ENCODE measurements at regions not wholly inside any gene's neighbourhood (a gene's known extent, or its start where the extent isn't known, plus 50 kb on each side); places are given as distances from the start of the nearest gene placed in this dataset.

GRCh38 chr14:85402569-85403162, 127.3 kb upstream of the FLRT2 start:
- no peaks in the 10 kb centered on the region for H3K9me3 ChIP-seq (ENCODE audit: low read length)

DNA sequence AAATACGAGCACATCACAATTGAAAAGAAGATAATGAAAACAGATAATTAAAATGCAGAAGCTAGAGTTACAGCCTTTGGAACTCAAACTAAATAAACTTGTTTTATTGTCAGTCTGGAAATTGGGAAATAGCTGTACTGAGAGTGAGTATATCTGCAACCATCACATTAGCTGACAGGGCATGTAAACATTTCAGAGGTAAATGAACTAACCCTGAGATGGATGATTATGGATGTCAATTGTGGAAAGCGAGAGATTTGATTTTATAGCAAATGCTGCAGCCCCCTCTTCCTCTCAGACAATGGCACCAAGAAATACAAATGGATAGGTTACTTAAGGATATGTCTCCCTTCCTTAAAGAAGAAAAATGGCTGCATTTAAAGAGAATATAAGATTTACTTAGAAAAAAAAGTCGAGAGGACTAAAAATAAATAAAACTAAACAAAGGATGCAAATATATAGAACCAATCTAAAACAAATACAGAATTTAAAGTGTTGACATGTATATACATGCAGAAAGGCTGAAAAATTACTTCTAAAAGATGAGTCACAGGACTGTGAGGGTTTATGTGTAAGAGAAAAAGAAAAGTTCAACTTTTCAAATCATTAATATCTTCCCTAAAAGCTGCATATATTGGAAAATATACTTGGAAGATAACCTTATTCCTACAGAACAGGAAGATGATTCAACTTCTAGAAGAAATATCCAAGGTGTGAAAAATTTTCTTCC, 120.3 kb upstream of the FLRT2 start:
- TF ChIP-seq EZH2 (IDR thresholded peaks at IDR 0.05; ENCODE audit: borderline replicate concordance, low read length): no peak
- TF ChIP-seq, protein P1, sequence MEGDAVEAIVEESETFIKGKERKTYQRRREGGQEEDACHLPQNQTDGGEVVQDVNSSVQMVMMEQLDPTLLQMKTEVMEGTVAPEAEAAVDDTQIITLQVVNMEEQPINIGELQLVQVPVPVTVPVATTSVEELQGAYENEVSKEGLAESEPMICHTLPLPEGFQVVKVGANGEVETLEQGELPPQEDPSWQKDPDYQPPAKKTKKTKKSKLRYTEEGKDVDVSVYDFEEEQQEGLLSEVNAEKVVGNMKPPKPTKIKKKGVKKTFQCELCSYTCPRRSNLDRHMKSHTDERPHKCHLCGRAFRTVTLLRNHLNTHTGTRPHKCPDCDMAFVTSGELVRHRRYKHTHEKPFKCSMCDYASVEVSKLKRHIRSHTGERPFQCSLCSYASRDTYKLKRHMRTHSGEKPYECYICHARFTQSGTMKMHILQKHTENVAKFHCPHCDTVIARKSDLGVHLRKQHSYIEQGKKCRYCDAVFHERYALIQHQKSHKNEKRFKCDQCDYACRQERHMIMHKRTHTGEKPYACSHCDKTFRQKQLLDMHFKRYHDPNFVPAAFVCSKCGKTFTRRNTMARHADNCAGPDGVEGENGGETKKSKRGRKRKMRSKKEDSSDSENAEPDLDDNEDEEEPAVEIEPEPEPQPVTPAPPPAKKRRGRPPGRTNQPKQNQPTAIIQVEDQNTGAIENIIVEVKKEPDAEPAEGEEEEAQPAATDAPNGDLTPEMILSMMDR (IDR thresholded peaks at IDR 0.05; ENCODE audit: low read length): no peak
- Histone ChIP-seq H3K36me3 (ENCODE audit: insufficient read depth, low read length) (no peaks in the 10 kb centered on the region), H2AFZ (ENCODE audit: low read length) (no peak overlapping the region), H3K9me2 (ENCODE audit: low read depth, low read length) (no peaks in the 10 kb centered on the region), H3K9ac (ENCODE audit: low read length) (no peak overlapping the region), H3K4me2 (ENCODE audit: low read length) (no peak overlapping the region), H4K20me1 (ENCODE audit: insufficient read depth, low read length) (no peaks in the 10 kb centered on the region), H3K4me3 (ENCODE audit: low read depth, low read length, poor library complexity, severe bottlenecking) (no peak overlapping the region), H3K9me3 (ENCODE audit: low read length) (no peaks in the 10 kb centered on the region), H3F3A (ENCODE audit: insufficient read depth, low read length) (no peaks in the 10 kb centered on the region), H3K27me3 (ENCODE audit: insufficient read depth, low read length) (no peaks in the 10 kb centered on the region), H3K27ac (ENCODE audit: low read depth, low read length, poor library complexity, severe bottlenecking) (no peak overlapping the region), H3K79me2 (ENCODE audit: insufficient read depth, low read length) (no peaks in the 10 kb centered on the region), H3K4me1 (ENCODE audit: insufficient read depth, low read length, severe bottlenecking) (no peaks in the 10 kb centered on the region)

More at GRCh38 chr14:85402569-85403162, 127.3 kb upstream of the FLRT2 start:
- Histone ChIP-seq H3K9ac (ENCODE audit: low read length) (no peak overlapping the region), H3K27me3 (ENCODE audit: insufficient read depth, low read length) (no peaks in the 10 kb centered on the region), H2AFZ (ENCODE audit: low read length) (no peak overlapping the region), H3K9me2 (ENCODE audit: low read depth, low read length) (no peaks in the 10 kb centered on the region), H3F3A (ENCODE audit: insufficient read depth, low read length) (no peaks in the 10 kb centered on the region), H3K4me3 (ENCODE audit: low read depth, low read length, poor library complexity, severe bottlenecking) (no peak overlapping the region), H3K36me3 (ENCODE audit: insufficient read depth, low read length) (no peaks in the 10 kb centered on the region), H3K27ac (ENCODE audit: low read depth, low read length, poor library complexity, severe bottlenecking) (no peak overlapping the region), H3K4me2 (ENCODE audit: low read length) (no peak overlapping the region), H3K4me1 (ENCODE audit: insufficient read depth, low read length, severe bottlenecking) (no peaks in the 10 kb centered on the region), H3K79me2 (ENCODE audit: insufficient read depth, low read length) (no peaks in the 10 kb centered on the region), H4K20me1 (ENCODE audit: insufficient read depth, low read length) (no peaks in the 10 kb centered on the region)
- TF ChIP-seq EZH2 (IDR thresholded peaks at IDR 0.05; ENCODE audit: borderline replicate concordance, low read length): no peak

DNA sequence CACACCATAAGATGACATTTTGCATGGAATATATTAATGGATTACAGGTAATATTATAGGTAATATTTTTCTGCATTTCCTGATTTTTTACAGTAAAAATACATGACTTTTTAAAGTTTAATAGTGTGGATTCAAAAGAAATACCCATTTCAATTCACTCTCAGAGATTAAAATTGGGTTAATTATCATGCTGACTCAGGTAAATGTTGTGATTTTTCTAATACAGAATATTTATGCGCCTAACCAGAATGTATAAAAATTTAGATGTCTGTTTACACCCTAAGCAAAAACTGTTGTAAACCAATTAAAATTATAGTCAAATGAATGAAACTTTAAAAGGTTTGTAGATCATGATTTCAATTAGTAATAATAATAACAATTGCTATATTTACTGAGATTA, 117.2 kb upstream of the FLRT2 start:
- Histone ChIP-seq H3K9ac (ENCODE audit: low read length) (no peak overlapping the region), H3K9me2 (ENCODE audit: low read depth, low read length) (no peaks in the 10 kb centered on the region), H3K27me3 (ENCODE audit: insufficient read depth, low read length) (no peaks in the 10 kb centered on the region), H3K36me3 (ENCODE audit: insufficient read depth, low read length) (no peaks in the 10 kb centered on the region), H3K4me2 (ENCODE audit: low read length) (no peak overlapping the region), H3K9me3 (ENCODE audit: low read length) (no peaks in the 10 kb centered on the region), H2AFZ (ENCODE audit: low read length) (no peak overlapping the region), H3K27ac (ENCODE audit: low read depth, low read length, poor library complexity, severe bottlenecking) (no peak overlapping the region), H3K4me1 (ENCODE audit: insufficient read depth, low read length, severe bottlenecking) (no peaks in the 10 kb centered on the region), H4K20me1 (ENCODE audit: insufficient read depth, low read length) (no peaks in the 10 kb centered on the region), H3K79me2 (ENCODE audit: insufficient read depth, low read length) (no peaks in the 10 kb centered on the region), H3K4me3 (ENCODE audit: low read depth, low read length, poor library complexity, severe bottlenecking) (no peak overlapping the region), H3F3A (ENCODE audit: insufficient read depth, low read length) (no peaks in the 10 kb centered on the region)
- TF ChIP-seq EZH2 (IDR thresholded peaks at IDR 0.05; ENCODE audit: borderline replicate concordance, low read length): no peak
- TF ChIP-seq, protein P1 (IDR thresholded peaks at IDR 0.05; ENCODE audit: low read length): no peak
